Neural progenitor cell (in vitro differentiated cells): ENCODE measurements at regions not wholly inside any gene's neighbourhood (a gene's known extent, or its start where the extent isn't known, plus 50 kb on each side); places are given as distances from the start of the nearest gene placed in this dataset.
"Not testable (repeated sequence)": the region's sequence is repeated elsewhere in the genome, so short reads cannot be mapped to it uniquely, and the experiment has no call there.

Source experiments
- DNase-seq: peaks from one replicate; pipeline ENCODE4 v3.0.0-alpha.2; 2016; ENCODE audit warnings: low spot score
- H2AFZ ChIP-seq: fragments of 200-600 bp; sonication (generic); replicated peaks from 2 replicates; pipeline ENCODE4 v1.6.1; 2016; ENCODE audit warnings: antibody characterized with exemption
- H3F3A ChIP-seq: fragments of 200-600 bp; sonication (generic); 2 replicates; pipeline ENCODE4 v1.6.1; 2016; ENCODE audit warnings: antibody characterized with exemption, low read depth
- H3K27ac ChIP-seq: fragments of 200-600 bp; sonication (generic); 2 replicates; pipeline ENCODE4 v1.5.1; 2016; ENCODE audit warnings: mild to moderate bottlenecking
- H3K27me3 ChIP-seq: fragments of 200-600 bp; sonication (generic); 2 replicates; pipeline ENCODE4 v1.6.1; 2016; ENCODE audit warnings: mild to moderate bottlenecking, moderate library complexity
- H3K36me3 ChIP-seq: fragments of 200-600 bp; sonication (generic); 2 replicates; pipeline ENCODE4 v1.5.1; 2016
- H3K4me1 ChIP-seq: fragments of 200-600 bp; sonication (generic); 2 replicates; pipeline ENCODE4 v1.6.1; 2016; ENCODE audit warnings: mixed run types
- H3K4me2 ChIP-seq: fragments of 200-600 bp; sonication (generic); 2 replicates; pipeline ENCODE4 v1.6.1; 2016
- H3K4me3 ChIP-seq: fragments of 200-600 bp; sonication (generic); 2 replicates; pipeline ENCODE4 v1.5.1; 2016
- H3K79me2 ChIP-seq: fragments of 200-600 bp; sonication (generic); 2 replicates; pipeline ENCODE4 v1.6.1; 2016; ENCODE audit warnings: low read depth
- H3K9ac ChIP-seq: fragments of 200-600 bp; sonication (generic); 2 replicates; pipeline ENCODE4 v1.6.1; 2016
- H3K9me3 ChIP-seq: fragments of 200-600 bp; sonication (generic); 2 replicates; pipeline ENCODE4 v1.5.1; 2016; ENCODE audit warnings: low read depth
- H4K20me1 ChIP-seq: fragments of 200-600 bp; sonication (generic); 2 replicates; pipeline ENCODE4 v1.6.1; 2016; ENCODE audit warnings: low read depth
- H3K27ac Mint-ChIP-seq: 3 replicates; pipeline ENCODE4 v1.8.0; 2021; ENCODE audit warnings: mixed read lengths
- H3K27me3 Mint-ChIP-seq: 2 replicates; pipeline ENCODE4 v1.8.0; 2022; ENCODE audit warnings: low read depth, mild to moderate bottlenecking, inconsistent platforms, moderate library complexity, mixed read lengths; ENCODE audit not compliant: insufficient read depth
- H3K36me3 Mint-ChIP-seq: 3 replicates; pipeline ENCODE4 v1.8.0; 2021; ENCODE audit warnings: mixed read lengths
- H3K4me1 Mint-ChIP-seq: 3 replicates; pipeline ENCODE4 v1.8.0; 2021; ENCODE audit warnings: mixed read lengths
- H3K4me3 Mint-ChIP-seq: 3 replicates; pipeline ENCODE4 v1.8.0; 2021; ENCODE audit warnings: mild to moderate bottlenecking, moderate library complexity, mixed read lengths
- H3K9me3 Mint-ChIP-seq: 3 replicates; pipeline ENCODE4 v1.8.0; 2020; ENCODE audit warnings: mixed read lengths
- CTCF ChIP-seq: fragments of 200-600 bp; sonication (generic); IDR thresholded peaks from 2 replicates; pipeline ENCODE4 v1.5.1; 2017; ENCODE audit warnings: antibody characterized with exemption, mild to moderate bottlenecking
- EZH2 ChIP-seq: fragments of 200-600 bp; sonication (generic); IDR thresholded peaks from 2 replicates; pipeline ENCODE4 v1.6.1; 2017; ENCODE audit warnings: antibody characterized with exemption, mild to moderate bottlenecking, moderate library complexity
- EZH2phosphoT487 ChIP-seq: fragments of 200-600 bp; sonication (generic); IDR thresholded peaks from 2 replicates; pipeline ENCODE4 v1.6.1; 2017; ENCODE audit warnings: antibody characterized with exemption

DNA sequence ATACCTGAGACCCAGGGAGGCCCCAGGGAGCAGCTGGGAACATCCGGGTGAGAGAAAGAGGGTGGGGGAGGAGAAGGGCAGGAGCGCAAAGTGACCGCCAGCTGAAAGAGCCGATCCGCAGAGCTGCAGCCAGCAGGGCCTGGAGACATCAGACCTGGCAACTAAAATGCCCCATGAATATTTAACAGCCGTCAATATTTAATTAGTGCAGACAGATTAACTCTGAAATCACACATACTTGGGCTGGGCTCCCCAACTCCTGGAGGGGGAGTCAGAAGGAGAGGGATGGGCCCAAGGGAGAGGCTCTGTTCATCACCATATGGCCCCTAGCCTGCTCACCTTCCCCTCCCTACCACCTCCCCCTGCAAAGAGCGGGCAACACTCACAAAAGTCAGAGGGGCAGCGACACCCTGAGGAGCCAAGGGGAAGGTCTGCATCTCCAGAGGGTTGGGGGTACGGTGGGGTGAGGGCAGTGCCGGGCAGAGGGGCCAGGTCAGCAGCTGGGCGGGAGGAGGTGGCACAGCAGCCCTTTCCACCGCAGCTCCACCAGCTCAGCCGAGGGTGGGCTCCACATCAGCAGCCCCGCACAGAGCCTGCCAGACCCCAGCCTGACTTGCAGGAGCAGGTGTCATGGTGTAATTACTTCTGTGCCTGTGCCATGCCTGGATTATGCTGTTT is 61.9 kb upstream of the CCL1 start:
- H3F3A ChIP-seq = no peaks in the 10 kb centered on the region
- no peak for TF ChIP-seq EZH2phosphoT487
- TF ChIP-seq EZH2 = no peak
- peak; percentile 40 for TF ChIP-seq CTCF
- no peak overlapping the region for H3K4me3 Mint-ChIP-seq

DNA sequence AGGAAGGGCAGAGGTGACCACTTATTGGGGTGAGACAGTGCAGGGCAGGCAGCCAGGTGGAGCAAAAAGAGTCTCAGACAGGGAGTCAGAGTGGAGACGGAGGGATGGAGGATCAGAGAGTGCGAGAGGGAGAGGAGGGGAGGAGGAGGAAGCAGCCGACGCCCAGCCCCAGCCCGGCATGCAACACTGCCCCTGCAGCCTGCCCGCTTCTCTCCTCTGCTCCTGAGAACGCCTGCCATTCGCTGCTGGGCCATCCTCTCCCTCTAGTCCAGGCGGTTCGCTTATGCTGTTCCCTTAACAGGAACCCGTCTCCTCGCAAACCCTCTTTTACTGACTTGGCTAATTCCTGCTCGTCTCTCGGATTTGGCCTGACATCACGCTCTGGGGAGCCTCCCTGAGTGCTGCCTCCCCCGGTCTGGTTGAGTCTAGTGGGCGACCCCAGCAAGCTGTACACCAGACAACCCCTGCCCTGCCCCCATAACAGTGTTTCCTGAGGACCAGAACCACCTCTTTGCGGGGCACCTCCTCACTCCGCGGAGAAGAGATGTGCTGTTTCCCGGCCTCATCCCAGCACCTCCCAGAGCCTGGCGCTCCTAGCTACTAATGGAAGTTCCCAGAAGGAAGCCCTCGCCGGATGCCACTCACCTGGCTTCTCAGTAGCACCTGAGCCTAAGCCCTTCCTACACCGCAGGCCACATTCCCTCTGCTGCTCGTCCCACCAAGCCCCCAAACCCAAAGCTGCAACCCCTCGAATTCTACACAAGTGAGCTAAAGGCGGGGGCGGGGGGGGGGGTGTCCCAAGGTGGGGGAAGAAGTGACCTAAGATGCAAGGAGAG is 61.2 kb upstream of the CCL1 start:
- no peak overlapping the region for H3K4me3 Mint-ChIP-seq
- Histone ChIP-seq H3F3A (no peaks in the 10 kb centered on the region), H3K27me3 (peaks cover 47% of the 10 kb centered on the region), H3K4me3 (peak overlapping the region; percentile 35), H3K9ac (no peak overlapping the region), H3K4me1 (peaks cover 11% of the 10 kb centered on the region), H3K79me2 (no peaks in the 10 kb centered on the region), H3K36me3 (no peaks in the 10 kb centered on the region), H3K9me3 (no peaks in the 10 kb centered on the region), H4K20me1 (no peaks in the 10 kb centered on the region), H3K4me2 (peak overlapping the region; percentile 69), H2AFZ (peak overlapping the region; percentile 79), H3K27ac (no peak overlapping the region)
- no peaks in the 10 kb centered on the region for H3K9me3 Mint-ChIP-seq
- H3K27ac Mint-ChIP-seq = no peak overlapping the region
- no peak for TF ChIP-seq CTCF
- TF ChIP-seq EZH2phosphoT487 = no peak
- TF ChIP-seq EZH2 = no peak
- H3K4me1 Mint-ChIP-seq = peaks cover 9% of the 10 kb centered on the region
- no peak for DNase-seq
- H3K27me3 Mint-ChIP-seq = peaks cover 24% of the 10 kb centered on the region
- H3K36me3 Mint-ChIP-seq = no peaks in the 10 kb centered on the region

More for the DNA sequence above, 61.9 kb upstream of the CCL1 start:
- no peaks in the 10 kb centered on the region for H3K9me3 ChIP-seq
- H3K9ac ChIP-seq = no peak overlapping the region
- DNase-seq = peak; percentile 31
- Mint-ChIP-seq H3K4me1 (peaks cover 9% of the 10 kb centered on the region), H3K36me3 (no peaks in the 10 kb centered on the region), H3K9me3 (no peaks in the 10 kb centered on the region), H3K27me3 (peaks cover 19% of the 10 kb centered on the region), H3K27ac (no peak overlapping the region)
- H3K4me1 ChIP-seq = peaks cover 11% of the 10 kb centered on the region
- no peak overlapping the region for H3K27ac ChIP-seq
- no peaks in the 10 kb centered on the region for H4K20me1 ChIP-seq
- peak overlapping the region; percentile 35 for H3K4me3 ChIP-seq
- no peaks in the 10 kb centered on the region for H3K79me2 ChIP-seq
- H3K4me2 ChIP-seq = peak overlapping the region; percentile 69
- peak overlapping the region; percentile 68 for H2AFZ ChIP-seq
- no peaks in the 10 kb centered on the region for H3K36me3 ChIP-seq
- H3K27me3 ChIP-seq = peaks cover 47% of the 10 kb centered on the region

GRCh38 chr17:34423315-34423714 is 60.3 kb upstream of the CCL1 start:
- peaks cover 11% of the 10 kb centered on the region for H3K4me1 ChIP-seq
- peaks cover 24% of the 10 kb centered on the region for H3K27me3 Mint-ChIP-seq
- not testable (repeated sequence) for DNase-seq, H3K9me3 Mint-ChIP-seq, H3K36me3 Mint-ChIP-seq, H3K9ac ChIP-seq, H3F3A ChIP-seq, H3K27ac ChIP-seq, H2AFZ ChIP-seq, H4K20me1 ChIP-seq, H3K4me2 ChIP-seq, H3K79me2 ChIP-seq, H3K36me3 ChIP-seq, H3K4me3 ChIP-seq, H3K9me3 ChIP-seq, H3K4me3 Mint-ChIP-seq, H3K27ac Mint-ChIP-seq, H3K4me1 Mint-ChIP-seq
- H3K27me3 ChIP-seq = peaks cover 47% of the 10 kb centered on the region

DNA sequence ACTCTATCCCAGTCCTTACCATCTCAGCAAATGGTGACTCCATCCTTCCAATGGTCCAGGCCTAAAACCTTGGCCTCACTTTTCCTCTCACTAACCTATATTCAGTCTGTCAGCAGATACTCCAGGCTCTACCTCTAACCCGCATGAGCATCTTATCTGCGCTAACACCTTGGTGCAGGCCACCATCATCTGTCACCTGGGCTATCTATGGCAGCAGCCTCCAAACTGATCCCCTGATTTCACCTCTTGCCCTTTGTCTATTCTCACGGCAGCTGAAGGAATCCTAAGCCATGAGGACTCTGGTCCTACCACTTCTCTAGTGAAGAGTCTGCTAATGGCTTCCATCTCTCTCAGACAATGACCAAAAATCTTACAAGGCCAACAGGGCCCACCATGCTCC is 57.9 kb upstream of the CCL1 start:
- no peaks in the 10 kb centered on the region for H3K79me2 ChIP-seq
- no peaks in the 10 kb centered on the region for H3F3A ChIP-seq
- Mint-ChIP-seq H3K27ac (no peak overlapping the region), H3K4me3 (no peak overlapping the region), H3K36me3 (no peaks in the 10 kb centered on the region), H3K27me3 (peaks cover 18% of the 10 kb centered on the region), H3K9me3 (no peaks in the 10 kb centered on the region), H3K4me1 (peaks cover 4% of the 10 kb centered on the region)
- no peak overlapping the region for H3K9ac ChIP-seq
- no peaks in the 10 kb centered on the region for H3K9me3 ChIP-seq
- no peak for TF ChIP-seq CTCF
- no peak for TF ChIP-seq EZH2
- H3K27ac ChIP-seq = no peak overlapping the region
- H3K27me3 ChIP-seq = peaks cover 39% of the 10 kb centered on the region
- no peak for DNase-seq
- peaks cover 11% of the 10 kb centered on the region for H3K4me1 ChIP-seq
- no peak overlapping the region for H3K4me3 ChIP-seq
- no peaks in the 10 kb centered on the region for H4K20me1 ChIP-seq
- H3K4me2 ChIP-seq = no peak overlapping the region
- no peak overlapping the region for H2AFZ ChIP-seq
- H3K36me3 ChIP-seq = no peaks in the 10 kb centered on the region
